GM19043 (cell line): ENCODE measurements at regions not wholly inside any gene's neighbourhood (a gene's known extent, or its start where the extent isn't known, plus 50 kb on each side); places are given as distances from the start of the nearest gene placed in this dataset.

Experiments
- ATAC-seq: cut with Tn5 transposase; IDR thresholded peaks from one replicate; pipeline ENCODE4 v1.9.1; 2021; ENCODE audit warnings: low read depth; ENCODE audit not compliant: unreplicated experiment

DNA sequence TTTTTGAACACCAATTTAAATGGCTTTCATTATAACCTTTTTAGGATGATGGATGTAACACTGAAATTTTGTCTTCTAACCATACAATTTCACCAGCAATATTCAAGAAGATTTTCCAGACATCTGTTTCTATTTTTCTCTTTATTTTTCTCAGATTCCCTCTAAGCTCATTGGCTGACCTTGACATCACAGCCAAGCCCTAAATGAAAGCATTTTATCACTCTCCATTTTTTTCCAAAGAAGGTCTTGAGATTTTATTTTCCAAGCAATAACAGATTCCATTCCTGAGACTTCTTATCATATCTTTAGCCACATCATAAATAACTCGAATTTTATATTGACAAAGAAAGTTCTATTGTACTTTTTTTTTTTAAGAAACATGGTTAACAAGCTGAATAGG lies 392.6 kb upstream of the THBS1 start:
- no peak for ATAC-seq

DNA sequence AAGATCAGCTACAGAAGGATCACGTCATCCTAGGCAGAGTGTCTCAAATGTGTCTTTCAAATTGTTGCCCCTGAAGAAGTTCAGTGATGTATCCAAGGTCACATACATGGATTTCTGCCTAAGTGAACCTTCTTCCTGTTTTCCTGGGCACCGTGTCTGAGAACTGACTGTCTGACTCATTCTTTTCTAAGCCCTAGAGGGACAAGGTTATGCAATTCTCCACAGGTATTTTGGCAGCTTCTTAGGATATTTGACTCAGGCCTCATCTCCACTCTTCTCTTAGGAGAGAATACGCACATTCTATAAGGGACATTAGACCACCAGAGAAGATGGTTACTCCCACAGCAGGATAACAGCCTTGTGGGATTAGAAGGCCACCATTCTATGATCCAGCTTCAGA lies 391.9 kb upstream of the THBS1 start:
- ATAC-seq: no peak

DNA sequence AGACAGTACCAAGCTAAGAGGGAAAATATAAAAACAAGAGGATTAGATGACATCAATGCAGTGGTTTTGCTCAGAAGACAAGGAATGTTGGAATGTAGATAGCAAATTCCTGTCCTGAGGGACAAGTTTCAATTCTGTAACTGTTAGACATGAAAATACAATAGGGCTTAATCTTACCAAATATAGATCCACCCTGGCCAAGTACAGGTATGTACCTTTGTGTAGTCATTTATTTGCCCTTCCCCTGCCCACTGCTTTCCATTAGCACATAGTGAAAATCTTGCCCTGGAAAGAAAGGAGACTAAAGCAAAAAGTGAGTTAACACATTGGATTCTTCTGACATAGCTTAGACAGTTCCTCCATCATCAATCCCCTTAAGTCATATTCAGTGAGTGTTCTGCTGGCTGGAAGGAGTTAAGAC lies 389.0 kb upstream of the THBS1 start:
- ATAC-seq: no peak

DNA sequence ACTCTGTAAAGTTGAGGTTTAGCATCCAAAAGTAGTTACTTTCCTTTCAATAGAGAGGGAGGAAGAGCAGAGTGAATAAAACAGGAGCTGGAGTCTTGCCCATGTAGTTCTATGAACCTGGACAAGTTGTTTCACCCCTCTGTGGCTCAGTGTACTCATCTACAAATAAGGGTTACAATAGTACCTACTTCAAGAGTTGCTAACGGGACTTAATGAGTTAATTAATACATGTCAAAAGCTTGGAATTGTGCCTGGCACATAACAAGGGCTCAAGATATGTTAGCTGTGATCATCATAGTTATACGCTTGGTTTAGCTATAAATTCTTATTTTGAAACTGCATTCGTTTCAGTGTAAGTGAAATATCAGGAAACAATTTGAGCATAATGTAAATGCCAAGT lies 388.5 kb upstream of the THBS1 start:
- ATAC-seq: no peak

DNA sequence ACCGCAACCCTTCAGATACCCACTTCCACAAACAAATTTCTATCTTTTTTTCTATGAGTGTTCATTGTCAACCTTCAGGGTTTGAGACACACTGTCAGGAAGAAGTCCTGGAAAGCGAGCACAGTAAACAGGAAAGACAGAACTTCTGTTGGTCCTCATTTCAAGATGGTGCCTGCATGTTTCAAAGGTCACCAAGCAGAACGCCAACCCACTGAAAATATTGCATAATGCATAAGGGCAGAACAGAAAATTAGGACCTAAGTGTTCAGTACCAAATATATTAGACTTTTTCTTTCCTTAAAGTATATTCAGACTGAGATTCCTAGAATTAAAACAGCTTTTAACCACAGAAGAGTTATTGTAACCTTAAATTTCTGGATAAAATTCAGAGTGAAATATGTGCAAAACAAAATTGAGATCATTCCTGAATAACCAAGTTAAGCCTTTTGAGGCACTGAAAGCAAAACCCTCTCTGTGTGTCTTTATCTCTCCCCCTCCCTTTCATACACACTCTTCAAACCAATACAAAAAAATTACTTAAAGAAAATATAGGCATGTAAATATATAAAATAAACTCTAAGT lies 387.8 kb upstream of the THBS1 start:
- no peak for ATAC-seq

DNA sequence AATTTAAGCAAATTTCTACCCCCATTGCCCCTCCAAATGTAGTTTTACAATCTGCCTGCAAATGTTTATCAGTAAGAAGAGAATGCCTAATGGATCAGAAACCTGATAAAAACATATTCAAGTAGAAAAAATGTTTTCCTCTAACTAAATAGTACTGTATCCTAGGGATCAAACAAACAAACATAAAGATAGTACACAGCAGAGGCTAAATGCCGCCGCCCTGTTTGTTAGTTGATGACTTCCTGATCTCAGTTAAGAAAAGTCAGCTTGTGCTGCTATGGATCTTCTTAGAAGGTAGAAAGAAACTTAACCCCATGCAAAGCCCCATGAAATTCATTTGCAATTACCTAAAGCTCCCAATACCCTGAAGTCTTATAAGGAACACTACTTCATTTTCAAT lies 387.3 kb upstream of the THBS1 start:
- no peak for ATAC-seq

DNA sequence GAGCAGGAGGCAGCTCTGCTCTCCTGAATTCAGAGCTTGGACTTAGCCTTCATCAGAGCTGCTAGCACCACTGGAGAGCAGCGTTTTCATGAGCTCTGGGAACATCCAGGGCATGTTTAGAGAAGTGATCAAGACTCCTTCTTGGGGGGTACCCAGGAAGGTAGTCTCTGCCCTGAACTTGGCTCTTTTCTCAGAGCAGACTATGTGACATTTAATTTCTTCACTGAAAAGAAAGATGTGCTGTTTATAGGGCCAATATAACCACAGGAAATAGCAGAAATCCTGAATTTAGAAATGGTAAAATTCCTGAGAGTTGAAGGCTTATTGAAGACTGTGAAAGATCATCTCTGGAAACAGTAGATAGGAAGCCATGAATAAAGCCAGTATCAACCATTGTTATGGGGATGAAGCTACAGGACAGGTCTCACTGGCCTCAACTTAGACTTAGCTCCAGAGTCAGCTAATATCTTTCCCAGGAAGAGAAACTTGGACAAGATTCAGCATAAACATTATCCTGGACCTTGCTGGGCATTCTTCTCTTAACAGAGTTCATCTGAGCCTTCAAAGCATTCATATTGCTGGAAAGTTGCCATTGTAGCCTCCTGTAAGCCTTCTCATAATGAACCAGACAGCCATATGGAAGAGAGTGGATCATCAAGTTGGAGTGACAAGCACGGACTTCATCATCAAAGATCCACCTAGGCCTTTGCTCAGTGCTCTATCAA lies 386.6 kb upstream of the THBS1 start:
- ATAC-seq: no peak

DNA sequence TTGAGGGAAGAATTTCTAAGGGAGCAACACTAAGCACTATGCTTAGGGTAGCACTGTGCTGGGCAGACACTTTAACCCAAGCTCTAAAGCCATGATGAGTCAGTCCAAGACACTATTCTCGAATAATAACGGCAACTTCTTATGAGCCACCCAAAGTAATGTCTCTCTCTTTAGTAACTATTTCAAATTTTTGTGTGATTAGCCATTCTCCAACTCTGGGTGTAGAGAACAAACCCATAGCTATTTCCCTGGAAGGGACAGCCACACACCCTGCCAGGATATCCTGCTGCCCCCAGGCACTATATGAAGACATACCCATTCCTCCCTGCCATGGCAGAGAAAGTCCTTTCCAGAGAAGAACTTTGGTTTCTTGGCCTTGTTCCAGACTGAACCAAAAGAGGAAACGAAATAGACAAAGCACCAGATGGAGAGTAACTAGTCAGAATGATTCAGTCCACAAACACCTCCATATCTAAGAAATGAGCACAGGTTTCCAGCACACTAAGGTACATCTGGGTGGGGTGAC lies 384.9 kb upstream of the THBS1 start:
- no peak for ATAC-seq

DNA sequence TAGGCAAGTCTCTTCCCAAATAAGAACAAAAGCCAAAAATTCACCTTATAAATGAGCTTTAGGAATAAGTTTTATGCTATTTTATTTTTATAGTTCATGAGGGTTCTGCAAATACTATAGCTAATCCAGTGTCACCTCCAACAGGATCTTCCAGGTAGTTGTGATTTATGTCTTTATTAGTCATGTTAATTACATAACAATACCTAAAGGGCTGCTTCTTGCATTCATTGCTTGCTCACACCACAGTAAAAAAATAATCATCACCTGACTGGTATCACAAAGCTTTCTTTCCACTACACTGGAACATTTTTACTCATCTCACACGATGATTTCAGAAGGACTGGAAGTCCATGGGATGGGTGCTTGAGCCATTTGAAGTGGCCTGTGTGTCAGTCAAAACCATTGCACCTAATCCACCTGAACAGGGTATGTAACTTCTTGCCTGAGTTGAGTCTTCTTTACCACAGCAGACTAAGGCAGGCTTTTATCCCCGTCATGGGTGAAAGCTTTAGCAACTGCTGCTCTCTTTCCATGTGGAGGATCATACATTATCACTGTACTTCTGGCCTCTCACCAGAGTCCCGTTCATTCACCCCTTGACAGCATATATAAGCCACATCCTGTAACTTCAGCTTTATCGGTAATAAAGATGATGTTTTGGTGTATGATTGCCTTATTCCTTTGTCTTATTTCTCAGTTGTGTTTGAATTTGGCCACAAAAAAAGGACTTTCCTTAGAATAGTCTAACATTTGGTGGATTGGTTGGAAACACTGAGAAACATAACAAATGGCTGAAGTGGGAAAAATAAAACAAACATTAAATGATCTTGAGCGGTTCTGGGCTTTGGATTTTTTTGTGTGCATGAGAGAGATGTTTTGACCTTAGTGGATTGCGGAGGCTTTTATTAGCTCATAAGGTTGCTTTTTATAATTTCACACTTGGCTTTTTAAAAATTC lies 382.6 kb upstream of the THBS1 start:
- ATAC-seq: no peak

DNA sequence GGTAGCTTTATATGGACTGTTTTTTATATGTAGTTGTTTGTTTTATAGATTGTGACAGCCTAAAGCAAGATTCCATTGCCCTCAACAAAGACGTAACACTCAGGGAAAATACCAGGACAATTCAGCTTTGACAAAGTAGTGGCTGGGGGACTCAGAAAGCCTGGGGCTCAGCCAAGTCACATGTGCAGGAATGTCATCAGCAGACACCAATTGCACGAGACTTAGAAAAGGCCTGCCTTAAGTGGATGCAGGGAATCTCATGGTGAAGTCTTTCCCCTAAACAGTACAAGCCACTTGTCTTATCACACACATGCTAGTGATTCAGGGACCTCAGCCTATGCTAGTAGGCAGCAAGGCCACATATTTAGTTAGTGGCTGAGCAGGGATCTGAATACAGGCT lies 381.8 kb upstream of the THBS1 start:
- ATAC-seq: no peak

DNA sequence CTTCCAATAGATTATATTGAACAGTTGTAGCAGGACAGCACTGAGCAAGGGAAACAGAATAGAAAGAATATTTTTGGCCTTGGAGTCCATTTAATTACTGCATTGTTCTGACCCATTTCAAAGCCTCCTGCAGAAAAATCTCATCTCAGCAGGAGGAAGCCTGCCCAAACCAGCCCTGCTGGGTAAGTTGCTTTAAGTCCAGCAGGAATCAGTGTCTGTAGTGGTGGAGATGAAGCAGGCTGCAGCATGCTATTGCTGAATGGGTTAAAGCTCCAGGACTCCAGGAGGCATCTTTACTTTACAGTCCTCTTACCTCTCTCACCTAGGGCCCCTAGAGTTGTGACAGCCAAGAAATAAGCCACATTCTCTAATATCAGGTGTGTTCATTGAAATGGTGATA lies 380.3 kb upstream of the THBS1 start:
- ATAC-seq: no peak

DNA sequence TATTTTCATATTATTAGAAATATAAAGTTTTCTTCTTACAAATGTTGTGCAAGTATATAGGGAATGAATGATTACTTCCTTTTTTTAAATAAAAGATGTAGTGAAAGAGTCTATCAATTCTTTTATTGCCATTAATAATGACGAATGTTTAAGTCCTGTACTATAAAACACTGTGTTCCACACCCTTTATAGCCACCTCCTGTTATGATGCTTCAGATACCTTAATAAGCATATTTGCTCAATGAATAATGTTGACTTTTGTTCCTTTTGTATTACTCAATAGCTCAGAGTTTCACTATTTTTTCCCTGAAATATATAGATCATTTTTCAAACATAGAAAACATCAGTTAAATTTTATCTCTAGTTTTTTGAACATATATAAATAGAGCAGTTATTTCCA lies 378.2 kb upstream of the THBS1 start:
- ATAC-seq: no peak

DNA sequence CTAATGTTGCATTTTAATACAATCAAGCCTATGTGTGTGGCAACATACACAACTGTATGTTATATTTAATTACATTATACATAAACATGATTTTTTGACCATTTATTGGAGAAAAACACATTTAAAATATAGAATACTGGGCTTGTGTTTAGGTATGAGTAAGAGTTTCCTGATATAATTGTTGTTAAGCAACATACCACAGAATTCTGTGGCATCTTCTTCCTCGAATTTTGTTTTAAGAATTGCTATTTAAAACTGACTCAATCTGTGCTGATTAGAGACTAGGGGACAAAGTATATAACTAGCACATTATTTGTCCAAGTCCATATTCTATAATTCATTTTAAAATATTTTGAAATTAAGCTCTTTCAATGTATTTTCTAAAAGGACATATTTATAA lies 376.8 kb upstream of the THBS1 start:
- no peak for ATAC-seq

DNA sequence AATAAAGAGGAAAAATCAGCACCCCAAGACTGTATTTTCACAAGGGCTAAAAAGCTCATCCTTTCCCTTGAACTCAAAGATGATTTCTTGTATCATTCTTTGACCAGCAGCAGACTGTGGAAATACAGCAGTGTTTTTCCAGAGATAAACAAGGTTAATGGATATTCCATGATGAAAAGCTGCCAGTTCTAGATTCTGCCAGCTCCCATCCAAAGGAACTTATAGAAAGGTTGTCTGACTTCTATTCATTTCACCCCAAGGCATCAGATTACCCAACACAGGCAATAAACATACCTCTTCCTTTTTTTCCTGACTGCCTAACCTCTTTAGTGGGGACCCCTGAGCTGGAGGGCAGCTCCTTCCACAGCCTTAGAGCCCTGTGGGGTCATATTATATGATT lies 375.8 kb upstream of the THBS1 start:
- no peak for ATAC-seq

DNA sequence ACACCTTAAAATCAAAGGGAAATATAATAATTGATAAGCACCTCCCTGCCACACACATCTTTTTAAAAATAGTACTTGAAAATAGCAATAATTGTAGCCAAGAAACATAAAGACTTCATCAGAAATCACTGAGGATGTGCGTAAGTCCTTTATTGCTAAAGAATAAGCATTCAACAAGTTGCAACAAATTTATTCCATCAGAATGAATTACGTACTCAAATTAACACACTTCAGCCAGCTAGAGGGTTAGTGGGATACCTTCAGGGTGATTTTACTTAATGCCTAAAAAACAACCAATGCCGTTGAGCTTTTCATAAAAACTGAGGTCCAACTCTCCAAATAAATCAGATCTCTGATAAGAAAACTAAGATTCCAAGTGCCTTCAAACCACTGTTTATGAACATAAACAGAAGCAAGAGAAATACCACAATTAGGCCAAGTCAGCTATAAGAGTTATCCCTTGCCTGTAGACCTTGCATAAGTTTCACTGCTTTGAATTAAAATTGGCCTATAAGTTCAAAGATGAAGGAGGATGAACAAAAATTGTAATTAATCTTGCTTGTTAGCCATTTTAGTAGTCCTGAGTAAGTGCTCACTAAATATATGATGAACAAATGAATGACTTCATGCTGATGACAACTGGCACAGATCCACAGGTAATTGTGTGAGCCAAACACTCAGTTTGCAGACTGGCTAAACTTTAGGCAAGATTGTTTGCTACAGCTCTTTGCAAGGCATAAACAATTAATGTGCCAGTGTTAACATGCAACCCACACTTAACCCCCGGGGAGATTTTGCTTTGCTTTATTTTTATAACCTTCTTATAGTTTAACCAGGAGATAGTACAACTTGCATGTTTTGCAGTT lies 375.1 kb upstream of the THBS1 start:
- no peak for ATAC-seq

DNA sequence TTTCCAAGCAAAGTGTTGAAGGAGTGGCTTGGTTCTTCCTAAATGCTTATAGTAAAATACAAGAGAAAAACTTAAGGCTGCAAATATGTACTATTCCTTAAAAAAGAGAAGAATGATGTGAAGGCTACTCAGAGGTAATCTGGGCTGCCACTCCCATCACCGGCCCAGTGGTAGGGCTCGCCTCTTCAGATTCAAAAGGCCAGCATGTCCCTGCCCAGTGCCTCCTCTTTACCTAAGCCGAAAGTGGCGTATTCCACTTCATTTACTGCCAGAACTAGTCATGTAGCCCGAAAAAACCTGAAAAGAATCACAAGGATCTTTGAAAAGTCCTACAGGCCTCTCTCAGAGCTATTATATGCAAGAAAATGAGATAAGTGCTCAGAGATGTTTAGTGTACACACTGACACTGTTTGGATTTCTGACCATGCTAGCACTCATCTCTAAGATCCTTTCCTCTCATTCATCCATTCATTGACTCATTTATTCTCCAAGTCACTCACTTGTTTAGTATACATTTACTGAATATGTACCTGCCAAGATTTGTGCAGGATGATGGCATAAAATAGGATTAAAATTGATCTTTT lies 373.3 kb upstream of the THBS1 start:
- no peak for ATAC-seq

DNA sequence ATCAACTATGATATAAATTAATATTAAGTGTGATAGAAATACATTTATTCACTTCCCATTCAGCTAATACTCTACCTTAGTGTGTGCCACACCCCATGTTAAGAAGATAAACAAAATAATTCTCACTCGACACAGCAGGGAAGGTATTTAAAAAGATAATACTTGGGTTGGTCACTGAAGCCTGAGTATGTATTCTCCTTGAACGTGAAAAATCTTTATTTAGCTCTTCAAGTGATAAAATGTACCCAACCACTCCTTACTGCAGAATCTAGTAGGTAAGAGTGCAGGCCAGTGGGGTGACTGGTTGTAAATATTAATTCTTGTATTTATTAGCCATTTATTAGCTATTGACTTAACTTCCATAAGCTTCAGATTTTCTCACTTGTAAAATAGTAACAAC lies 372.7 kb upstream of the THBS1 start:
- ATAC-seq: no peak

DNA sequence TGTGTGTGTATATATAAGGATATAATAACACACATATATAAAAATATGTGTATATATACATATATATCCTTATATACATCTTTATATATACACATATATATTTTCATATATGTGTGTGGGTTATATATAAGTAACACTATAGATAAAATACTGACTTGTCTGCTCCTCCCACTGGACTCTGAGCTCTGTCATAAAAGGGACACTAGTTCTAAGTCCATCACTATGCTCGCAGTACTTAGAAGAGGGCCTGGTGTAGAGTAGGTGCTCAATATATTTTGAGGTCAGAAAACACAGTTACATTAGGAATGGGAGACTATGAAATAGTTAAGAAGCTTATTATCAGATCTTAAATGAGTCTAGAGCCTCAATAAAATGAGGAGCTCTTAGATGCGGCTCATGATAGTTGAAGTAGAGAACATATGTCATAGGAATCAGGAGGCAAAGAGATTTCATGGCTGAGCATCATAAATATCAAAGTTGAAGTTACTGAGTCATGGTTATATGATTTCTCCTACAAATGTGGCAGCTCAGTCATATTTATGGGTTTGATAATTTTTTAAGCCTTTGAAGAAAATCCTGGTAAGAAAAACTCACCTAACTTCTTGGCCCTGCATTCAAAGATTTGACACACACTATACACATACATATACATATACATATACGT lies 371.2 kb upstream of the THBS1 start:
- ATAC-seq: no peak

DNA sequence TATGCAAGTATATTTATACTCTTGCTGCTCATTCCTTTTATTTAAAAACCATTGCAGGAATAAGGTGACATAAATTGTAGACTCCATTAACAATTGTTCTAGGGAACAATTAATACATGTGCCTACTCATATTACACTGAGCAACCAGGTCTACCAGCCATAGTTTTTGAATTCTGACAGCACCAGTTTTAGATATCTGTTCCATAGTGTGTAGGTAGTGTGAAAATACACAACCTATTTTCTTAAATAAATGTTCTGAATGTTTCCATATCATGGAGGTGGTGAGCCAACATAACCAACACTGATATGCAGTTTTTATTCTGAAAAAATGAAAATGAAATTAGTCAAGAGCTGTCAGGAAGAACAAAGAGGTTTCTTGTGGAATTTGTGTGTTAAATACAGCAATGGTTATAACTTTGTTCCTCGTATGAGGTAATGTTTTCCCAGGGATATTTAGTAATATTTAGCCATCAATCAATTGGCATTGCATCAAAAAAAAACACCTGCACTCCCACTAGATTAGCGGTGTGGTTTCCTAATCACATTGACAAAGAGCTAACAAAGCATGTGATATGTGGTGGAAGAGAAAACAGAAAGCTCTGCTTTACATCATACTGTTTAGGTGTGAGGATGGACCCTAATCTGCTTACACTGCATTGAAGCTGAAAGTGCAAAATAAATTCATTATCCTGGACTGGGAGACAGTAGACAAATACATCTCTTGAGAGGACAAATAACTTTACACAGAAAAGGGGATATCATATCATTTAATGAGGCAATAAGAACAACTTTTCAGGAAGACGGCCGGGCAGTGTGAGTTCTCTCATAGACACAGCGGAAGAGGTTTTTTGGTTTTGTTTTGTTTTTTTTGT lies 369.5 kb upstream of the THBS1 start:
- ATAC-seq: no peak
